ENCODE measurements at regions not wholly inside any gene's neighbourhood (a gene's known extent, or its start where the extent isn't known, plus 50 kb on each side); places are given as distances from the start of the nearest gene placed in this dataset.
A peak's percentile ranks its signal among the peaks of the same experiment; 100 is the strongest.

- no peak for FAIRE-seq
- CTCF ChIA-PET (ENCODE audit: partially characterized antibody) = interaction anchor here (0.8 to 2.7 kb wide), 5 partner anchors 10 to 166 kb away, joined by 3 to 10 read pairs (median 4); no protein-coding TSS in a partner anchor
These were observed 249.6 kb upstream of the TNRC6C start for GRCh38 chr17:77708936-77709335.

More at GRCh38 chr17:77708936-77709335, 249.6 kb upstream of the TNRC6C start:
- H2BK5ac ChIP-seq (ENCODE audit: low read depth, low read length) = no peak overlapping the region
- H2AFZ ChIP-seq (ENCODE audit: low read length) = no peak overlapping the region
- H3K27me3 ChIP-seq (replicated peaks in 1 of 4; ENCODE audit: control insufficient read depth in 3 of 4, extremely low read depth in 1 of 4, insufficient read depth in 3 of 4, low read length in 3 of 4) = peaks cover 0 to 2% (median 0%) of the 10 kb centered on the region in 4 experiments; a peak in 4 of 7 replicates
- no peak overlapping the region for H2BK20ac ChIP-seq (ENCODE audit: low read length)
- H4K8ac ChIP-seq (ENCODE audit: extremely low read depth, insufficient read depth, low read length) = peak overlapping the region; percentile 54; the same call in 1 of the 2 replicates
- H3K14ac ChIP-seq (ENCODE audit: insufficient read length) = no peak overlapping the region
- no peak for TF ChIP-seq CEBPB (IDR thresholded peaks at IDR 0.05; ENCODE audit: low read depth, low read length)
- no peak for TF ChIP-seq ATF2 (IDR thresholded peaks at IDR 0.05; ENCODE audit: low read length)
- TF ChIP-seq RBBP5 (IDR thresholded peaks at IDR 0.05; ENCODE audit: borderline replicate concordance, low read depth, low read length) = no peak
- no peak for TF ChIP-seq CHD2 (IDR thresholded peaks at IDR 0.05; ENCODE audit: low read length)
- no peak for TF ChIP-seq ZNF274 (IDR thresholded peaks at IDR 0.05; ENCODE audit: borderline replicate concordance, extremely low read depth, low read length)
- no peak for TF ChIP-seq GTF2F1 (IDR thresholded peaks at IDR 0.05; ENCODE audit: borderline replicate concordance, low read depth, low read length)
- TF ChIP-seq JUND (IDR thresholded peaks at IDR 0.05; ENCODE audit: low read length) = no peak
- no peak for TF ChIP-seq TBP (IDR thresholded peaks at IDR 0.05; ENCODE audit: low read depth, low read length)
- TF ChIP-seq EP300 (IDR thresholded peaks at IDR 0.05; ENCODE audit: borderline replicate concordance in 1 of 2, low read depth in 2 of 2, low read length in 2 of 2) = no peak
- no peak for TF ChIP-seq TCF12 (IDR thresholded peaks at IDR 0.05; ENCODE audit: low read depth, low read length)
- no peak for TF ChIP-seq RAD21 (IDR thresholded peaks at IDR 0.05 in 1 of 2, conservative IDR thresholded peaks at IDR 0.05 in 1 of 2; ENCODE audit: low read depth in 2 of 2, low read length in 2 of 2)
- TF ChIP-seq BRCA1 (IDR thresholded peaks at IDR 0.05; ENCODE audit: low read depth, low read length) = no peak
- no peaks in the 10 kb centered on the region for H3K79me1 ChIP-seq (ENCODE audit: low read depth, low read length)
- H3K23me2 ChIP-seq (ENCODE audit: low read depth, low read length) = no peaks in the 10 kb centered on the region; the same call in 1 of the 2 replicates
- H3K4me1 ChIP-seq (replicated peaks in 1 of 4; ENCODE audit: control insufficient read depth in 3 of 4, insufficient read depth in 4 of 4, low read length in 3 of 4) = peaks cover 0 to 9% (median 4%) of the 10 kb centered on the region in 4 experiments; a peak in 6 of 7 replicates
- no peak for DNase-seq (ENCODE audit: low read depth in 1 of 2, low spot score in 2 of 2)
- 90% methylated on average over 7 of the region's 8 CpGs; no CpG with 5 or more reads in 1 of the 2 experiments for WGBS, 2 experiments (ENCODE audit: extremely low coverage in 1 of 2, insufficient coverage in 1 of 2, insufficient read length in 1 of 2, insufficient replicate concordance in 2 of 2, low coverage in 1 of 2, low lambda C conversion rate in 2 of 2, missing lambda C conversion rate in 1 of 2)
- no peaks in the 10 kb centered on the region; a peak in 1 of 8 replicates for H3K36me3 ChIP-seq (ENCODE audit: control insufficient read depth in 2 of 4, insufficient read depth in 4 of 4, low read length in 3 of 4)
- no peak overlapping the region for H3K27ac ChIP-seq (ENCODE audit: low read depth, low read length)
- H2BK15ac ChIP-seq (ENCODE audit: low read length) = no peak overlapping the region
- H4K5ac ChIP-seq (ENCODE audit: insufficient read length, low read depth, low read length) = no peak overlapping the region
- H3K23ac ChIP-seq (ENCODE audit: insufficient read length) = no peak overlapping the region
- H2BK120ac ChIP-seq (replicated peaks; ENCODE audit: low read depth, low read length) = no peak overlapping the region
- H3K18ac ChIP-seq (ENCODE audit: extremely low read depth, low read length) = no peak overlapping the region
- H3K4me3 ChIP-seq (ENCODE audit: extremely low read depth in 1 of 4, insufficient read depth in 2 of 4, low read depth in 3 of 4, low read length in 4 of 4) = no peak overlapping the region
- H3K4ac ChIP-seq (replicated peaks; ENCODE audit: insufficient read length, low read depth, low read length) = no peak overlapping the region
- no peaks in the 10 kb centered on the region for H3K79me2 ChIP-seq (ENCODE audit: control insufficient read depth in 1 of 2, insufficient read depth in 2 of 2, low read length in 2 of 2)
- no peaks in the 10 kb centered on the region for H4K20me1 ChIP-seq (replicated peaks in 1 of 2; ENCODE audit: control insufficient read depth in 1 of 2, insufficient read depth in 2 of 2, low read length in 2 of 2)
- peaks cover 20 to 25% of the 10 kb centered on the region in 2 experiments for H3K9me3 ChIP-seq (ENCODE audit: insufficient read depth in 2 of 2, low read depth in 1 of 2, low read length in 1 of 2)
- 0 out of 2 replicates have a peak overlapping the region, but pooled peaks have one; percentile 1 for H2AK5ac ChIP-seq (ENCODE audit: low read depth, low read length)
- no peak overlapping the region for H3K56ac ChIP-seq (replicated peaks; ENCODE audit: insufficient read length, low read depth, low read length)
- POLR2A ChIA-PET (ENCODE audit: partially characterized antibody) = no interaction called here
- no peak overlapping the region for H4K91ac ChIP-seq (replicated peaks; ENCODE audit: insufficient read length, low read length)
- H3K4me2 ChIP-seq (ENCODE audit: insufficient read depth in 1 of 2, low read depth in 2 of 2, low read length in 2 of 2) = peak overlapping the region in 1 of 2 experiments; percentile 44; a peak in 1 of 4 replicates
- peak overlapping the region; percentile 78; the same call in 1 of the 2 replicates for H2BK12ac ChIP-seq (ENCODE audit: low read depth, low read length)
- no peak overlapping the region for H3K9ac ChIP-seq (replicated peaks in 1 of 4; ENCODE audit: extremely low read depth in 1 of 4, low read depth in 3 of 4, low read length in 3 of 4)
